ENCODE measurements at regions not wholly inside any gene's neighbourhood (a gene's known extent, or its start where the extent isn't known, plus 50 kb on each side); places are given as distances from the start of the nearest gene placed in this dataset.

- no peak for DNase-seq
Observed at GRCh38 chr4:123770884-123771283, 374.3 kb downstream of the SPRY1 start.

DNA sequence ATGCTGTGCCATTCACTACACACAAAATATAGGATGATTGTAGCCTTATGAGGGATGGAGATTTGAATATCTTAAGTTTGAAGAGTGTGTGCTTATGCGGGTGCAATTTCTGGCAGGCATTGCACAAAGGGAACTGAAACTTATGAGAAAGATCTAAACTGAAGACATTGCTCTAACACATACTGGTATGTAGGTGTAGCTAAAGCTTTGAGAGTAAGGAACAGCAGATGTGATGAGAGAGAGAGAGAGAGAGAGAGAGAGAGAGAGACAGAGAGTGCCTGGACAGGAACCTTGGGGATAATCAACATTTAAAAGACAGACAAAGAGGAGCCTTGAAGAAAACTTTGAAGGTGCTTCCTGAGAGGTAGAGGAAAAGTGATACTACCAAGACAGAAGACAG lies 379.7 kb downstream of the SPRY1 start:
- no peak for DNase-seq

DNA sequence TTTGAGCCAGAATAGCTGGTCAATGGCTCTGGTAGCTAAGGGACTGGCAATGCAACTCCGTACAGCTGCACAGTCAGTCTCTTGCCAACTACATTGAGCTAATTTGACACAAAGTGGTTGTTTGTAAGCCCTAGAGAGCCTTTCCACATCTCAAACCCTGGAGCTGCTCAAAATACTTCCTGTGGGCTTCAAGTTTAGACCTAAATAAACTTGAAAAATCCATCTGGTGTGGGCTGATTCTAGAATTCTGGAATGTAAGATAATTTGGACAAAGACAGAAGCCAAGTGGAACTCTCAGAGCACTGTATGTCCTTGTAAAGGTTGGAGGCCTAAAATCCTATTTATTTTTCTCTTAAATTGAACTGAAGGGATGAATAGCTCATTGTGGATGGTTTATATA lies 380.8 kb downstream of the SPRY1 start:
- no peak for DNase-seq

DNA sequence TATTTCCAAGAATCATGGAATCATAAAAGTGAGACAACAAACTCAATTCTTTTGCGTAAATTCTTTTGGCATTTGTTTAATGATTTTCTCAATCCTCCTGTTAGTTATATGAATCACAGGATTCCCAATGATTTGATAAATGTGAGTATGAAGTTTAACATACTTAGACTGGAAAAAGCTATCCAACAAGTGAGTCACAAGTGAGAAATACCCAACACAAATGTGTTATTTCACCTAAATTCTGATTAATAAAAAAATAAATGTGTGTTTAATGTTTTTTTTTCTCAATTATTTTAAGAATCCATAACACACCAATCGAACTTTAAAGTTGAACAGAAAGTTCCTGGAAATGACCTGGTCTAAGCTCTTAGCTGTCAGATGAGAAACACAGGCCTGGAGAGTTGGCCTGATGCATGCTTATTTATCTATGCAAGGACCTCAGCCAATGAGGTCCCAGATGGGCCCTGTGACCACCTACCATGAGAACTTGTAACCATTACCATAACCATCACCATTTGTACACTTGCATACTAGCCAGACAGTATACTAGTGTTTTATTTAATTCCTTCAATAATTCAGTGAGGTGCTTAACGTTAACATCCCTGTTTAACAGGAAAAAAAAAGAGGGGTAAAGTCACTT lies 386.7 kb downstream of the SPRY1 start:
- DNase-seq = no peak

DNA sequence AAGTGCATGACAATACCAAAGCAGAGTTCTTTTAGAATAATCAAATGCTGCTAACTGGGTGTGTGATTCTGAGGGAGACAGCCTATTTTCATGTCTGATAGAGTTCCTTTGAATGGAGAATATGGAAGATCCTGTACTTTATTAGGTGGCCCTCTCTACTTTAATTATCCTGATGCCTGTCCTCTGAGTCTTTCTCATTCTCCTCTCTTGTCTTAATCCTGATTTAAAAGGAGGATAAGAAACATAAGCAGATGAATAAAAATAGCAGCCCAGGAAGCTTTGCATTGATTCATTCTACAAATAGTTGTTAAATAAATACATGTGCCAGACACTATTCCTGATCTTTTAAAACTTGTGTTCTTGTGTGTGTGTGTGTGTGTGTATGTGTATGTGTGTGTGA lies 387.3 kb downstream of the SPRY1 start:
- DNase-seq = no peak

GRCh38 chr4:123784626-123785025 lies 388.0 kb downstream of the SPRY1 start:
- no peak for DNase-seq

DNA sequence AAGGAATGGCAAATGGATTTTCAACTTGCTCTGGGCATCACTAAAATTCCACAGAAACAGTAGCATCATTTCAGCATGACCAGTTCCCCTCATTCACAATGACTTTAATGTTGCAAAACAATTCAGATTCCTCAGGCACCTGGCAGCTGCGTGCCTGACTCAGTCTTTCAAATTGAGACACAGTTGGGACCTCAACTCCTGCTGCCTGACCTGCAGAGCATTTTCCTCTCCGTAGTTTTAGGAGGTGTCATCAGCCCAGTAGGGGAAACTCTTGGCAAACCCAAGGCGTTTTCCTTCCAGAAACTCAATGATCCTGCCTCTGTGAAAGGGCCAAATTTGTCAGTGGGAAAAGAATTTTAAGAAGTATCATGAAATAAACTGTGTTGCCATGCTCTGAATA lies 388.9 kb downstream of the SPRY1 start:
- DNase-seq = no peak

DNA sequence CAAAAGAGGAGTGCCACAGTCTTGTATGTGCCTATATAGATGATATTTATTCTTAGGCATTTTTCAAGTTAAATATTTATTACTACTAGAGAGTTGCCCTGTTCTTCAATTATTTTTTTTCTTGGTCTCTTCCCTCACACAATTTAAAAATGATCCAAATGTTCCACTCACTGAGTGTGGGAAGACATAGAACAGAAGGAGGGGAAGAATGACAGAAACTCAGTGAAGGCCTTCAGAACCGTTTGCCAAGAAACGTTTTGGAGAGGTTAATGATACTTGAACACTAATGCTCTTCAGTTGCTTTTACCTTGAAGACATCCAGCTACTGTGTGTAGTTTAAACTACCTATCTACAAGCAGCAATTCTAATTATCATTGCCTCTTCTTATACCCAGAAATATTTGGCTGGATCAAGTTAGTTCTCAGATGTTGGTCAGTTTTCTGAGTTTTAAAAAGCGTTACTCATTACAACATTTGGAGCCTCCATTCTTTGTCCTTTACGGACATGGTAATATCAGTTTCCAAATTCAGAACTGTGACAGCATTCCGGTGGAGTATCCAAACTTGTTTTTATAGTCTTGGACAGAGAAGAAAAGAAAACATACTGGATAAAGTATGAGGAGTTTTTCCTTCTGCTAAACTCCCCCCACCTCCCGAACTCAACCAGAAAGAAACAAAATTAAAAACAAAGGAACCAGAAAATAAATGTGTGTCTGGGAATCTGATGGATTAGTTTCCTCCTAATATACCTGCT lies 389.7 kb downstream of the SPRY1 start:
- DNase-seq = no peak

DNA sequence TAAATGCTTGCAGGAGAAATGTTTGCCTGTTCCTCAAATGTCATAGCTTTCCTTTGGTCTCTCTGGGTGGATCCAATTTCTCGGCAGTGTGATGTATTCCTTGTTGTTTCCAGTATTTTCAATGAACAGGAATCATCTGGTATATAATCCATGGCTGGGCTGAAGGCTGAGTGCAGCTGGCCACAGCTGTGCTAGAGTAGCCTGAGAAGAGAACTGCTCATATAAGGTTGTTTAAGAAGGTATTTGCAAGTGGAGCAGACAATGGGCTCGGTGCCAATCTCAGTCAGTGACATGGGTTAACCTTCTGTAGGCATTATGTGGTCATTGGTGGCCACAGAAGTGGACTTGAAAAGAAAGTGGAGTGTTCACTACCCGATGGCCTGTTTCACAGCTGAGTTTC lies 390.3 kb downstream of the SPRY1 start:
- no peak for DNase-seq

DNA sequence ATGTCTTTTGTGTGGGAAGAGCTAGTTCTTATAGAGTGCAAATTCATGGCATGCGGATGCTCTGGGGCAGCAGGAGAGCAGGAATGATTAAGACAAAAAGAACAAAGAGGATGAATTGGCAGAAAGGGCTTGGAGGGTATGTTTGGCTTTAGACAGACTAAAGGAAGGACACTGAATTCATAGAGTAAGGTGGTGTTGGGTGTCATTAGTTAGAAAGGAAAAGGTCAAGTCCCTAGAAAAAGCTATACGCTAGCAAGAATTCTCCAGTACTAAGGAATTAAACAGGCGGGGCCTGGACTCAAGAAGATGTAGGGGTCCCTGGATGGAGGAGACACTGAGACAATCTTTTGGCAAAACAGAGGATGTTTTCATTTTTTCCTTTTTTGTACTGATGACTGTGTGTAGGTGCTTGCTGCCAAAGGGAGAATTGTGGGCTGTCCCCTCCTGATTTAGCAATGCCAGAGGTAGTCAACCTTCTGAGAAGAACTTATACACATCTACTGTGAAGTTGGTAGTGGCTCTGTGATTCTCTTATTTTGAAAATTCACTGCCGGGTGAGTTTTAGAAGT lies 391.0 kb downstream of the SPRY1 start:
- no peak for DNase-seq

DNA sequence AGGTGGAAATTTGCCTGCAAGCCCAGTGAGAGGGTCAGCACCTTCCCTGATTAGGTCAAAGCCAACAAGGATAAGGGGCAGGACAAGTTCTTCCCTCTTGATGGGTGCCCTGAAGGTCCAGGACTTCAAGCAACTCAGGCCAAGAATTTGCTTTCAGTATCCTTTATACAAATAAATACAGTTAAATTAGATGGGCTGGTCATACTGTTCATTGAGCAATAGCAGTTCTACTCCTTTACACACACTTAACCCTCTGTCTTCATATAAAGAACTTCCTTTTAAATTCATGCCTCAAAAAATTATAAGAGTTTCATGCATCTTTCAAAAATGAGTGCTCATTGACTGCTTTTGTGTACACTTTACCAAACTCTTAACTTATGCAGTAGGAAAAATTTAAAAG lies 392.0 kb downstream of the SPRY1 start:
- DNase-seq = no peak

DNA sequence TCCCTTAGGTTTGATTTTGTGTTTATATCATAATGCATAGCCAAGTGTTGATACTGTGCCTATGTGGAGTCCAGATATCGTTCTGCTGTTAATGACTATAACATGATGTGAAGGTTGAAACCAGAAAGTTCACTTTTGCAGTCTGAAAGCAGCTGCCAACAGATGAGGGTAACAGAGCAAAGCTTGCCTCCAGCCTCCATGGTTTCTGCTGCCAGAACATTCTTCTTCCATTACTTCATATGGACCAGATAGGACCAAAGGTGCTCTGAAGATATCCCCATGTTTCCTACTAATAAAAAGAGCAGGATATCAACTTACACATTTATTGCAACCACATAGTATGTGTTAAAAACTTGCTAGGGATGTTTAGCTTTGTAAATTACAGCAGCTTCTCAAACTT lies 394.1 kb downstream of the SPRY1 start:
- no peak for DNase-seq

- DNase-seq = no peak
Observed at GRCh38 chr4:123802082-123802645, 405.6 kb downstream of the SPRY1 start.

DNA sequence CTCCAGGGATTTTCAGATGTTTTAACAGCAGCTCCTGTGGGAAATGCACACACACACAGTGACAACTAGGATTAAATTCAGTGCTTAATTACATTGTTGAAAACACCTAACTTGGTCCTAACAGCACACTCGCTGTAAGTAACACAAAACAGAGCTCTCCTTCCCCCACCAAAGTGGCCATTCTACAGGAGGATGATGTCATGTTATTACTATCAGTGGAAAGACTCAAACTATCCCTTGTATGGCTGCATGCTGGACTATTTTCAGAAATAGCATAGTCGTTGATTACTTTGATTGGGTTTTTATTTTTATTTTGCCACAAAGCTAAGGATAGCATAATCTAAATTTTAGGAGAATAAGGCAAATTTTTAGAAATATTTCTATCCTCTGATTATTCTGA lies 406.3 kb downstream of the SPRY1 start:
- DNase-seq = no peak

- DNase-seq = no peak
Observed at GRCh38 chr4:123804196-123804721, 407.7 kb downstream of the SPRY1 start.

DNA sequence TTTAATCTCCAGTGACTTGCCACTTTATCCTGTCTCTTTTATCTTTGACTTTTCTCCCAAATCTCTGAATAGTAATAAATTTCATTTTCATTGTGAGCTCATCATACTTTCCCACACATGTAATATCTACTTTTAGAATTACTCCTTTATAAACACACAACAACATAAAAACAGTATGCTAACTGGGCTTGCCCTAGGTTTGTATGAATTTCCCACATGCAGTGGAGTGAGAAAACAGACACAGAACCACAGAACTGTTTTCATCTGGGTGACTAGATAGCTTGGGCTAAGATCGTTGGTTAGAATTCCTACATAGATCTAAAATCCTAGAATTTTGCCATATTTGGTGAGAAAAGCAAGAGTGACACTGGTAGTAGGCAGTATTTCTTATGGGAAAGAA lies 409.5 kb downstream of the SPRY1 start:
- DNase-seq = no peak

DNA sequence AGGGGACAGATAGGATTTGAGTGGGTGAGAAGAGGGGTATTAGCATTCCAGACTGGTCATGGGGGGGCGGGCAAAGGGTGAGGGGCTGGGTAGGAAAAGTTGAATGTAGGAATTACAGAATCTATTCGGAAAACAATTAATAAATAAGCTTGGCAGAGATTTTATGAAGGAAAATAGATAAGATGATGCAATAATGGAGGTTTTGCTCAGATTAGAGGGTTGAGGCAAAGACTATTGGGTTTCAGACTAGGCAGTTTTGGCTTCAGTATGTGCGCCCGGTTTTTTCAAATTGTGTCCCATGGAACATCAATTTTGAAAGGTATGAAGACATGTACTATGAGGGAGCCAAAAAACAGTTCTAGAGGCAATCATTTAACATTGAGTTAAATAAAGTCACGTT lies 410.6 kb downstream of the SPRY1 start:
- DNase-seq = no peak

- DNase-seq = no peak
Observed at GRCh38 chr4:123807866-123808265, 411.3 kb downstream of the SPRY1 start.

- no peak for DNase-seq
Observed at GRCh38 chr4:123809864-123810263, 413.3 kb downstream of the SPRY1 start.

- no peak for DNase-seq
Observed at GRCh38 chr4:123812066-123812390, 415.4 kb downstream of the SPRY1 start.

DNA sequence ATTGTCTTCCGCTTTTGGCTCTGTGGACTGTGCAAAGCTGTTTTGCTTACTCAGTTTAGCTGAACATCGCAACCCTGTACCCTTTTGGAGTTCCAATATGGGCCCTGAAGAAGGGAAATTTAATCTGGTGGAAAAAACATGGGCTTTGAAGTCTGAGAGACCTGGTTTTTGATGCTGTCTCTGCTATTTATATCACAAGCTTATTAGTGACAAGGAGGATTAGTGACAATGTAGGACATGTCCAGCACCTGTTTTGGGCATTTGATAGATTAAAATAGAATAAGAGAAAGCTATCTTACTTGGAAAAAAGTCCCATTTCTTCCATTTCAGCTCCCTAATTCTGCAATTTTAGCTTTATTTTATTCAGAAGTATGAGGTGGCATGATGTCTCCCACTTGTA lies 417.3 kb downstream of the SPRY1 start:
- DNase-seq = no peak

DNA sequence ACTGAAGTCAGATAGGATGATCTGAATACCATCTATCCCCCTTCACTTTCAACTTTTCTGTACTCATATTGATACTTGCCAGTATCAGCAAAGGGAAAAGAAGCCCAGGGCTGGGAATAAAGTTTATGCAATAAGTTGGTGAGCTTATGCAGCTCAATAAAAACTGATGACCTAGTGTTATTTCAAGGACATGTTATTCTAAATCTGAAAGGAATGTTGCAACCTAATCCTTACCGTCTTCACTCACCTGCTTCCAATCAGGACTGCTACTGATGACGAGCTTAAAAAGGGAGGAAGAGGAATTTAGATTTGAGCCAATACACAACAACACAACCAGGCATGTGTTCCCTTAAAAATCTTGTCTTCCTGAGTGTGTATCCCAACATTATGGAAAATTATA lies 419.9 kb downstream of the SPRY1 start:
- no peak for DNase-seq

- DNase-seq = no peak
Observed at GRCh38 chr4:123817025-123817688, 420.6 kb downstream of the SPRY1 start.

Measured in activated CD8-positive, alpha-beta memory T cell treated with anti-CD3 and anti-CD28 coated beads, Interleukin-2, amount 50 U/mL, for 48 hours (primary cell).